ENCODE measurements at regions not wholly inside any gene's neighbourhood (a gene's known extent, or its start where the extent isn't known, plus 50 kb on each side); places are given as distances from the start of the nearest gene placed in this dataset.

GRCh38 chr5:34475249-34475966, 180.7 kb upstream of the RAI14 start:
- peaks cover 8% of the 10 kb centered on the region for H3K4me1 Mint-ChIP-seq (ENCODE audit: low read depth)
- H3K27ac Mint-ChIP-seq (ENCODE audit: unreplicated experiment): no peak overlapping the region
- no peak for DNase-seq (ENCODE audit: low spot score)
- no peak overlapping the region for H3K4me3 Mint-ChIP-seq (ENCODE audit: unreplicated experiment)
- H3K9me3 Mint-ChIP-seq (ENCODE audit: low read depth): peaks cover 11% of the 10 kb centered on the region
- peaks cover 3% of the 10 kb centered on the region for H3K27me3 Mint-ChIP-seq (ENCODE audit: low read depth)
- no peaks in the 10 kb centered on the region for H3K36me3 Mint-ChIP-seq (ENCODE audit: low read depth)
- no peak for TF ChIP-seq CTCF (IDR thresholded peaks at IDR 0.05)

DNA sequence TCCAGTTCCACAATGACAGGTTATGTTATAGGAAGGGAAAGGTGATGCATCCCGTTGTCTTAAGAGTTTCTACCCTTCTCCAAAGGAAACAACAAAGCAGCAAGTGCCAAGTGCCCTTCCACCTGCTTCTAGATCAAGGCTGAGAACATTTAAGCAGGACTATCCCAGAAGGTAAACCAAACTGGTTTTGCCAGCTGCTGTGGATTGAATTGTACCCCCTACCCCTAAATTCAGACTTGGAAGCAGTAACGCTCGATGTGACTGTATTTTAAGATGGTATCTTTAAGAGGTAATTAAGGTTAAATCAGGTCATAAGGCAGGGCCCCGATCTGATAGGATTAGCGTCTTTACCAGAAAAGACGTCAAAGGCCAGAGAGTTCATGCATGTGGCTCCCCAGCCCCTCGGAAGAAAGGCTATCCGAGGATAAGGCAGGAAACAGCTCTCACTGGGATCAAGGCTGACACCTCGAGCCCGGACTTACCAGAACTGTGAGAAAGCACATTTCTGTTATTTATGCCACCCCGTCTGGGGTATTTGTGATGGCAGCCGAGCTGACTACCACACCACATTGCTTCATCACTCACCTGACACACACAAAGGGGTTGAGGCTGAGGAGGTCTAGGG, 179.1 kb upstream of the RAI14 start:
- Mint-ChIP-seq H3K9me3 (ENCODE audit: low read depth) (peaks cover 8% of the 10 kb centered on the region), H3K36me3 (ENCODE audit: low read depth) (peaks cover 2% of the 10 kb centered on the region), H3K27me3 (ENCODE audit: low read depth) (peaks cover 3% of the 10 kb centered on the region), H3K4me3 (ENCODE audit: unreplicated experiment) (no peak overlapping the region), H3K27ac (ENCODE audit: unreplicated experiment) (no peak overlapping the region), H3K4me1 (ENCODE audit: low read depth) (peaks cover 8% of the 10 kb centered on the region)
- DNase-seq (ENCODE audit: low spot score): no peak
- no peak for TF ChIP-seq CTCF (IDR thresholded peaks at IDR 0.05)

GRCh38 chr5:34480810-34481528, 175.2 kb upstream of the RAI14 start:
- Mint-ChIP-seq H3K4me3 (ENCODE audit: unreplicated experiment) (no peak overlapping the region), H3K9me3 (ENCODE audit: low read depth) (peaks cover 11% of the 10 kb centered on the region), H3K4me1 (ENCODE audit: low read depth) (peaks cover 17% of the 10 kb centered on the region), H3K36me3 (ENCODE audit: low read depth) (peaks cover 4% of the 10 kb centered on the region), H3K27ac (ENCODE audit: unreplicated experiment) (no peak overlapping the region), H3K27me3 (ENCODE audit: low read depth) (no peaks in the 10 kb centered on the region)
- no peak for TF ChIP-seq CTCF (IDR thresholded peaks at IDR 0.05)
- no peak for DNase-seq (ENCODE audit: low spot score)

- peaks cover 4% of the 10 kb centered on the region for H3K36me3 Mint-ChIP-seq (ENCODE audit: low read depth)
- H3K4me3 Mint-ChIP-seq (ENCODE audit: unreplicated experiment): no peak overlapping the region
- H3K4me1 Mint-ChIP-seq (ENCODE audit: low read depth): peaks cover 41% of the 10 kb centered on the region
- no peak for DNase-seq (ENCODE audit: low spot score)
- H3K27me3 Mint-ChIP-seq (ENCODE audit: low read depth): no peaks in the 10 kb centered on the region
- no peak for TF ChIP-seq CTCF (IDR thresholded peaks at IDR 0.05)
- H3K27ac Mint-ChIP-seq (ENCODE audit: unreplicated experiment): no peak overlapping the region
- peaks cover 11% of the 10 kb centered on the region for H3K9me3 Mint-ChIP-seq (ENCODE audit: low read depth)
Observed at GRCh38 chr5:34483442-34484033, 172.6 kb upstream of the RAI14 start.
